Dendritic cell treated with granulocyte-macrophage colony-stimulating factor and Interleukin-4, amounts not matched to agents 40 ng/mL and 50 ng/mL, for 4 days (primary cell): ENCODE measurements at regions not wholly inside any gene's neighbourhood (a gene's known extent, or its start where the extent isn't known, plus 50 kb on each side); places are given as distances from the start of the nearest gene placed in this dataset.

Experiments used
- H3K27ac Mint-ChIP-seq: one replicate; pipeline ENCODE4 v1.8.0; 2022; ENCODE audit warnings: mild to moderate bottlenecking, mixed read lengths
- H3K27me3 Mint-ChIP-seq: one replicate; pipeline ENCODE4 v1.8.0; 2022; ENCODE audit warnings: mild to moderate bottlenecking, mixed read lengths
- H3K36me3 Mint-ChIP-seq: one replicate; pipeline ENCODE4 v1.8.0; 2022; ENCODE audit warnings: low read depth, mixed read lengths
- H3K4me1 Mint-ChIP-seq: one replicate; pipeline ENCODE4 v1.8.0; 2022; ENCODE audit warnings: low read depth, mixed read lengths
- H3K4me3 Mint-ChIP-seq: one replicate; pipeline ENCODE4 v1.8.0; 2022; ENCODE audit warnings: mild to moderate bottlenecking, moderate library complexity, mixed read lengths
- H3K9me3 Mint-ChIP-seq: one replicate; pipeline ENCODE4 v1.8.0; 2022; ENCODE audit warnings: mixed read lengths
- intact Hi-C: fragments of 100-400 bp; cut with micrococcal nuclease; formaldehyde crosslinking; loops from one replicate; pipeline ENCODE4 v1.15.0; 2022

DNA sequence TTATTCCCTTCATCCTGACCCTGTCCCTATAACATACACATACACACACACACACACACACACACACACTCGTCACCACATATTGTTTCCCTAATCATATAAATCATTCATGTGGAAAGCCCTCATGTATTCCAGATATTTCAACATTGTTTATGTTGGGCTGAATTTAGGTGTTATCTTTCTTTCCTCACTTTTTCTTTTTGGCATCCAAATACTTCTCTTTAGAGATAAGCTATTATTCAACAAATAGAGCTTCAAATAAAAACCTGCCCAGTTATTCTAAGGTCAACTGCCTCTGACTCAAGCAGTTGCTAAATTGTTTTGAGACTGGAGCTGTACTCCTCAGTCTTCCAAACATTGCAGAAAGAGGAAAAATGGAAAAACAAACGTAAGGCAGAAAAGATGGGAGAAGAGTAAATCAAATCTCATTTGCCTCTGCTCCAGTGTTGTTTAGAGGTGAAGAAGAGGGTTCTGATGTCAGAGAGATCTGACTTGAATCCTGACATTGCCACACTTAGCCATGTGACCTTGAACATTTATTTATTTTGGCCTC, 215.7 kb downstream of the GAS1 start:
- peaks cover 9% of the 10 kb centered on the region for H3K9me3 Mint-ChIP-seq
- H3K27ac Mint-ChIP-seq, result no peak overlapping the region
- no peak overlapping the region for H3K4me3 Mint-ChIP-seq
- no peaks in the 10 kb centered on the region for H3K36me3 Mint-ChIP-seq
- H3K4me1 Mint-ChIP-seq, result no peaks in the 10 kb centered on the region
- intact Hi-C loops, result no loop called here
- H3K27me3 Mint-ChIP-seq, result peaks cover 7% of the 10 kb centered on the region

DNA sequence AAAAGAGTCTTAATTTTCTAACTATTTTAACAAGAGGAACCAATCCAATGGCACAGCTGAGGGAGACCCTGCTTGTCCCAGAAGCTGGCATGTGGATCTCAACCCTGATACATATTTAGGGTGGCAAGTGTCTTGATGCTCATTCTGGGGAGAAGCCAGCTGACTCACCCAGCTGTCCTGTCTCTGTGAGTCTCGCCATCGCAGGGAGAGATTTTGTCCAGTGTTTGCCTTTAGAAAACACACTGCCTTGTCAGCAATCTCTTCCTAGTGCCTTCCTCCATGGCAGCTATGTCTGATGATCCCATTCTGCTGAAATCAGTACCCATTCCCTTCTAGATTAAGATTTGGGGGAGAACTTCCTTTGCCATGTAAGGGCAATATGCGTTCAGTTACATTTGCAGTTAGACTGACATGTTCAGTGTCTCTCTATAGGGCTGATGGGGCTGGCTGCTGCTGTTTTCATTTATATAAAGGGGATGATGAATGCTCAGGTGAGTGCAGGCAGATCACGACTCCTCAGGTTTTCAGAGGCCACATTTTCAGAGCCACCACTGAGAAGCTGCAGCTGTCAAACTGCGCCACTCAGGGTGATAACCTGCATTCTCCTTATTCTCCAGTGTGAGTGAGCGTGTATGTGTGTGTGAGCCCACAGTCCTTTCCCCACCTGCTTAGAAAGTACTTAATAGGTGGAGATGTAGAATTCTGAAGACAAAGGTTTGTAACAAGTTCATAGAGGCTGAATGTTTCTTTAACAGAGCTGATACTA, 217.0 kb downstream of the GAS1 start:
- intact Hi-C loops, result no loop called here
- H3K4me1 Mint-ChIP-seq, result no peaks in the 10 kb centered on the region
- peaks cover 7% of the 10 kb centered on the region for H3K27me3 Mint-ChIP-seq
- H3K4me3 Mint-ChIP-seq, result no peak overlapping the region
- H3K27ac Mint-ChIP-seq, result no peak overlapping the region
- peaks cover 9% of the 10 kb centered on the region for H3K9me3 Mint-ChIP-seq
- no peaks in the 10 kb centered on the region for H3K36me3 Mint-ChIP-seq

DNA sequence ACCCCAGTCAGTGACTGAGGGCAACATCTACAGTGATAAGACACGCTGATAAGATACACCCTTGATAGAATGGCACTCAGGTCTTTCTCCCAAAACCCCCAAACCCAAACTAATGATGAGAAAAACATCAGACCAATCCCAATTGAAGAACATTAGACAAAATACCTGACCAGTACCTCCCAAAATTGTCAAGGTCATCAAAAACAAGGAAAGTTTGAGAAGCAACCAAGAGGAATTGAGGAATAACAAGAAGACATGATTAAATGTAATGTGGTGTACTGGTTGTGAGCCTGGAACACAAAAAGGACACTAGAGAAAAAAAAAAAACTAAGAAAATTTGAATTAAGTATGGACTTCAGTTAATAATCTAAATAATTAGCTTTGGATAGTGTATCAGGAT, 222.8 kb downstream of the GAS1 start:
- Mint-ChIP-seq H3K9me3 (peaks cover 9% of the 10 kb centered on the region), H3K27me3 (peaks cover 7% of the 10 kb centered on the region)

DNA sequence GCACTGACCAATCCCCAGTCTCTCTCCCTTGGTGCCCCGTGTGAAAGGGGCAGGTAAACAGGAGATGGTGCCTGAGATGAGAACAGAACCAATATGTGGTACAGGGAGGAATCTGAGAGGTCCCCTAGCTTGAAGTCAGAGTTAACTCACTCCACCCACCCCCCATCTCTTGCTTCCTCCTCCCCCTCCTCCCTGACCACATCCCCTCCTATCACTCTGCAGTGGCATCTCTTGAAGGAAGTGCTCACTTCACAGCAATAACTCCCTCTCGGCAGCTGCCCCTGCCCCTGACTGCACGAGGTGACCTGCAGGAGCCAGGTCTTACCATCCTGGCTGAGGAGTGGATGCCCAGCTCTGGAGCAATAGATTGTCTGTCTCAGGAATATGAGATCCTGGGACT, 224.0 kb downstream of the GAS1 start:
- peaks cover 6% of the 10 kb centered on the region for H3K27me3 Mint-ChIP-seq
- H3K4me1 Mint-ChIP-seq, result peaks cover 6% of the 10 kb centered on the region

More for the DNA sequence above, 222.8 kb downstream of the GAS1 start:
- intact Hi-C loops, result no loop called here
- H3K36me3 Mint-ChIP-seq, result no peaks in the 10 kb centered on the region
- H3K4me1 Mint-ChIP-seq, result peaks cover 6% of the 10 kb centered on the region
- H3K4me3 Mint-ChIP-seq, result no peak overlapping the region
- H3K27ac Mint-ChIP-seq, result no peak overlapping the region

DNA sequence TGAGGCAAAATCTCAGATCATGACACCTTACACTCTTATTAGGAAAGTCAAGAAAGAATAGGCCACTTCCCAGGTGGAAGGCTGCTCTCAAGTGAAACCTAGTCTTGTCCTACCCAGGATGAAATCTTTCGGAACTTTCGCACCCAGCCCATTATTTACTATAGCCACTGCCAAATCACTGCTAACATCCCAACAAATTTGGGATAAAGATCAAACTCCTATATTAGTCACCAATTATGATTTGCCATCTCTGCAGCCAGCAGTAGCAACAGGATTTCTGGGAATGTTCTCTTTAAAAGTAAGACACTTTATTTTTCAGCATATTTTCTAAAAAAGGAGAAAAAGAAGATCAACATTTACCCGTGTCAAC, 224.6 kb downstream of the GAS1 start:
- Mint-ChIP-seq H3K36me3 (no peaks in the 10 kb centered on the region), H3K4me3 (no peak overlapping the region), H3K4me1 (peaks cover 6% of the 10 kb centered on the region), H3K27me3 (peaks cover 6% of the 10 kb centered on the region), H3K9me3 (peaks cover 4% of the 10 kb centered on the region), H3K27ac (no peak overlapping the region)
- intact Hi-C loops, result no loop called here

More for the DNA sequence above, 224.0 kb downstream of the GAS1 start:
- H3K36me3 Mint-ChIP-seq, result no peaks in the 10 kb centered on the region
- H3K9me3 Mint-ChIP-seq, result peaks cover 9% of the 10 kb centered on the region
- H3K27ac Mint-ChIP-seq, result no peak overlapping the region
- H3K4me3 Mint-ChIP-seq, result no peak overlapping the region
- intact Hi-C loops, result no loop called here

DNA sequence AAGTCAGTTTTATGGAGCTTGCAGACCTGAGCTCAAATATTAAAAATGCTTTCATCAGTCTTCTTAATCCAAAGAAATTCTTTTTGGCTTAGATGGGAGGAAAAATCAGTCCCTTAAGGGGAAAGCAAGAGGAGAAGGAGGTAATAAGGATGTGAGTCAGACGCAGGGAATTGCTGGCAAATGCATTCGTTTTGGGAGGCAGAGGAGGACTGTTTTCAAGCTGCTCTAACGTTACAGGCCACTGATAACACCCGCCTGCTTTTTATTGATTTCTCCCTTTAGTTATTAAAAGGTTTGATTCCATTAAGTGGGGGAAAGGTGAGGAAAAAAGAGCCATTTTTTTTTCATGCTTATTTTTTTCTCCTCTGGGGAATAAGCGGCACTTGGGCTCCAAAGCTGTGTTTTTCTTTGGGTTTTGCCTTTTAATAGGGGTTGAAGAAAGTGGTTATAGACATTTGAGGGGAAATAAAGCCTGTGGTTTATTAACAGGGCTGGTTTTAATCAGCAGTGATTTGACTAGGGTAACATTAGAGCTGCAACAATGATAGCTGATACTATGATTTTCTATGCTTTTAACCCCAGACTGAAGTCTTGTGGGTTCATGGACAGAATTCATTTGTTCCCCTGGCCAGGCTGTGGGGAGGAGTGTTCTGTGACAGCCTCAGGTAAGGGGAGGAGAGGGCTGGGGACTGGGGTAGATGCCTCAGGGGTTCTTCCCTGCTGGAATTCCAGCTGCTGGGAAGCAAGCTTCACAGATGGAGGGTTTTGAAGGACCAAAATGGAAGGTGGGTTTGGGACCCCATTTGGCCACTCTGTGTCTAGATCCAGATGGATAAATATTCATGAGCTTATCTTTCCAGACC, 225.2 kb downstream of the GAS1 start:
- intact Hi-C loops, result no loop called here
- H3K4me1 Mint-ChIP-seq, result peaks cover 6% of the 10 kb centered on the region
- no peak overlapping the region for H3K4me3 Mint-ChIP-seq
- H3K9me3 Mint-ChIP-seq, result no peaks in the 10 kb centered on the region
- no peaks in the 10 kb centered on the region for H3K36me3 Mint-ChIP-seq
- no peak overlapping the region for H3K27ac Mint-ChIP-seq
- H3K27me3 Mint-ChIP-seq, result peaks cover 9% of the 10 kb centered on the region

DNA sequence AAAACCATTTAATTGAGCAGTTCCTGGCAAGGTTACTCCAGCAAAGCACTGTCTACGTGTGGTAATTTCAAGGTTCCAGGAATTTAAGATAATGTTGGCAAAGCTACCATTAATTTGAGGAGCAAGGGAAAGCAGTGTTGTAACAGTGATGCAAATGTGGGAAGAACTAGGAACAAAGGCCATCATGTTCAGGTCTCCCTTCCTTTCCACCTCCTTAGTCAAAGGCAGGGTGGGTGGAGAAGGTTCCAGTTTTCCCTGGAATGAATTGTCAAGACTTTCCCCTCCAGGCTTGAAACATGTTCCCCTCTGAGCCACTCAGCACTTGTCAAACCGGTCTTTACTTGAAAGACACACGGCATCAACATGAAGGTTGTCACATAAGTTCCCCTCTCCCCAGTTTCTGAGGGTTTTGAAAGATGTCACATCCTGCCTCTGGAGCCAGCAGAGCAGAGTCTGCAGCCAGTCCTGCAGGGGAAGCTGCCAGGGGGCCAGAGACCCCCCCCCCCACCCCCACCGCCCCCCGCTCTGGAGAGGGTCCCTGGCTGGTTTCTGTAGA, 226.0 kb downstream of the GAS1 start:
- Mint-ChIP-seq H3K9me3 (no peaks in the 10 kb centered on the region), H3K27me3 (peaks cover 9% of the 10 kb centered on the region), H3K27ac (no peak overlapping the region), H3K4me3 (no peak overlapping the region), H3K4me1 (peaks cover 6% of the 10 kb centered on the region), H3K36me3 (no peaks in the 10 kb centered on the region)
- intact Hi-C loops, result no loop called here

DNA sequence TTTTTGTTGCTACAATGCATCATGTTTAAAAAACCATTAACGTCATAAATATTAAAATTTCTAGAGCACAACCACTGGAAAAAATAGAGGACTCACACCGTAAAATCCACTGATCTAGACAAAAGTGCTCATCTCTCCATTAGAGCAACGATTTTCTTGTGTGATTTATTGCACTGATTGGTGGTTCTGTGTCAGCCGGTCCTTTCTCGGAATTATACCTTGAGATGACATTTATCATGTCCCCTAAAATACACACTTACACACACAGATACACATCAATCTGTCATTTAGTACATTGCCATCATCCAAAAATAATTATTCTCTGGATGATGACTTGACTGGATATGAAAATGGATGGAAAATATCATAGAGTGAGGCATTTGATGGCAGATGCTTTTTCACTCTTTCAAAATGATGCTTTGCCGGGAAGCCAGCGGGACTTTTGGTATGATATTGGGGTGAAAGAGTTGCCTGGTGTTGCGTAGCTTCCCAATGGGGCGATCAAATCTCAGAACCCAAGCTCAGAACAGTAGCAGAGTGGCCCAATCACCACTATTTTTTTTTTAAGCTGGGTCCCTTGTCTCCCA, 226.6 kb downstream of the GAS1 start:
- Mint-ChIP-seq H3K4me3 (no peak overlapping the region), H3K36me3 (no peaks in the 10 kb centered on the region), H3K4me1 (peaks cover 6% of the 10 kb centered on the region), H3K27me3 (peaks cover 9% of the 10 kb centered on the region), H3K9me3 (no peaks in the 10 kb centered on the region), H3K27ac (no peak overlapping the region)
- intact Hi-C loops, result no loop called here

DNA sequence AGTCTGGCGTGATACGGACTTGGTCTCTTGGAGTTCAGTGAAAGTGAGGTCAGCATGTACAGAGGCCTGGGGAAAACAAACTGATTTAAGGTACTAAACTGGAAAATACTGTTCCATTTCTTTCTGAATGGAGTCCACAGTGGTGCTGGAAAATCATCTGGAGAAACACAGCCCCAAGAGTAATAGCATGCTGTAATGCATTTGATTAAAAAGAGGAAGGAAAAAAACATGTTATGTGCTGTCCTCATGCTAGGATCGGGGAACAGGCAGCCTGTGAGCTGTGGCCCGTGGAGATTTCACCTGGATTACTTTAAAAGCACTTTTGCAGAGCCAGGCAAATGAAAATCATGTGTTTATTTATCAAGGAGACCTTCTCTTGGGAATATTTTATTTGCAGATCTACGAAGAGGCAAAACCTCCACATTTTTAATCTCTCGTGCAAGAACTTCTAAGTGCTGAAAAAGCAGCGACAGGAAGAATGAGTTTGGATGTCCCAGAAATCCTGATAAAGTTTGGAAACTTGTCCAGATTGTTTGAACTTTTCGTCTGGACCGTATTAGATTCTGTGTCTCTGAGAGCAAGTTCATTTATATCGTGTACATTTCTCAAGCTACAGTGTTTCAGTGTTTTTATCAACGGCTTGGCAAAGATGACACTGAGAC, 228.8 kb downstream of the GAS1 start:
- H3K4me3 Mint-ChIP-seq, result no peak overlapping the region
- no peaks in the 10 kb centered on the region for H3K36me3 Mint-ChIP-seq
- intact Hi-C loops, result no loop called here
- H3K27me3 Mint-ChIP-seq, result peaks cover 9% of the 10 kb centered on the region
- H3K4me1 Mint-ChIP-seq, result peaks cover 4% of the 10 kb centered on the region
- no peak overlapping the region for H3K27ac Mint-ChIP-seq
- H3K9me3 Mint-ChIP-seq, result no peaks in the 10 kb centered on the region

DNA sequence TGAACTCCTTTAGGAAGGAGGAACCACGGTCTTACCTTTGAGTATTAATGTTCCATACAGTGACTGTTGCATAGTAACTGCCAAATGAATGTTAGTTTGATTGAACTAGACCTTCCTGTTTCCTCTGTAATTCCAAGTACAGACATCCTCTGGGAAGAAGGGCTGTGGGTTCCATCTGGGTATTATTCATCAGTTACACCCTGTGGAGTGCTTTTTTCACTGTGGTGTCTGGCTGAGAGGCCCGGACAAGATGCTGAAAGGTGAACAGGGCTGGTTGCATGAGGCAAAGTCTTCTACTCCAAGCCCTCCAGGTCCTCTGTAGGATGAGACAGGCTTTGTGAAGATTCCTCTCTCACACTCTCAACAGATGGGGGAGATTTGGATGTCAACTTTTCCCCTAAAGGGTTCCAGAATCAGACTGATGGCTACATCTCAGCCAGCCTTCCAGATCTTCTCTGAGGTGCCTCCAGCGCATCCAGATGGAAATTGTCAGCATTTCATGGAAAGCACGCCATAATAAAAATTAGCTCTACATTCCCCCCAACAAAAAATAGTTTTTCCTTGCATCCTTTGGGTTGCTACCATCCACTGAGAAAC, 230.9 kb downstream of the GAS1 start:
- H3K27ac Mint-ChIP-seq, result no peak overlapping the region
- intact Hi-C loops, result no loop called here
- H3K4me1 Mint-ChIP-seq, result no peaks in the 10 kb centered on the region
- H3K36me3 Mint-ChIP-seq, result no peaks in the 10 kb centered on the region
- H3K27me3 Mint-ChIP-seq, result peaks cover 3% of the 10 kb centered on the region
- no peak overlapping the region for H3K4me3 Mint-ChIP-seq
- no peaks in the 10 kb centered on the region for H3K9me3 Mint-ChIP-seq

DNA sequence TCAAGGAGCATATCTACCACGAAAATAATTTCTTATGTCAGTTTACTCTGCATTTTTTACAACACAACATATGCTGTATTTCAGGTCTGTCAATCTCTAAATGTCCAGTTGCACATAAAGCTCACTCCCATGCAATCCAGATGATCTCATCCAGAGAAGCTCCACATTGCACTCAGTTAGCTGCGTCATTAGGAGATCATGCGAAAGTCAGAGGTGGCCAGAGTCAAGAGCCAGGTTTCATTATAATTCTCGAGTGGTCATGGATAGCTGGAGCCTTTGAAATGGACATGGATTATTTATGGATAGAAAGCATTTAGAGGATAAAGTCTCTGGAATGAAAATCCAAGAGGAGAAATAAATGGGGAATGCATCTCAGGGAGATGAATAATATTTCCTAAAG, 232.3 kb downstream of the GAS1 start:
- Mint-ChIP-seq H3K9me3 (no peaks in the 10 kb centered on the region), H3K4me1 (no peaks in the 10 kb centered on the region), H3K4me3 (no peak overlapping the region), H3K27me3 (peaks cover 3% of the 10 kb centered on the region), H3K27ac (no peak overlapping the region), H3K36me3 (no peaks in the 10 kb centered on the region)
- intact Hi-C loops, result no loop called here

DNA sequence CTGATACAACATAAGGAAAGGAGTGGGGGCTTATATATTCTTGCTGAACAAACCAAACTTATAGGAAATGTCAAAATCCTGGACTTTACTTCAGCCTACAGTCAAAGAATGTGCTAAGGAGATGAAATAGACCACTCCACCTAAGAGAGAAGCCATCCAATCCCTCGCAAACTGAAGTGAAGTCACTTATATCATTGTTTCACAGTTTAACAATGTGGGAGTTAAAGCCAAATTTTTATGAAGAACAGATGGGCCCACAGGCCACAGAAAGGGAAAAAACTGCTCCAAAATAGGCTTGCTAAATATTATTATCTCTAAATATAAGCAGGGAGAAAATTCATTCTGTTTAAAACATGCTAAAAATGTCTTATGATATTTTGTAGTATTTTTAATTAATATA, 233.3 kb downstream of the GAS1 start:
- H3K27me3 Mint-ChIP-seq, result peaks cover 4% of the 10 kb centered on the region
- no peak overlapping the region for H3K4me3 Mint-ChIP-seq
- no peaks in the 10 kb centered on the region for H3K4me1 Mint-ChIP-seq
- no peaks in the 10 kb centered on the region for H3K36me3 Mint-ChIP-seq
- no peak overlapping the region for H3K27ac Mint-ChIP-seq
- no peaks in the 10 kb centered on the region for H3K9me3 Mint-ChIP-seq
- intact Hi-C loops, result no loop called here

DNA sequence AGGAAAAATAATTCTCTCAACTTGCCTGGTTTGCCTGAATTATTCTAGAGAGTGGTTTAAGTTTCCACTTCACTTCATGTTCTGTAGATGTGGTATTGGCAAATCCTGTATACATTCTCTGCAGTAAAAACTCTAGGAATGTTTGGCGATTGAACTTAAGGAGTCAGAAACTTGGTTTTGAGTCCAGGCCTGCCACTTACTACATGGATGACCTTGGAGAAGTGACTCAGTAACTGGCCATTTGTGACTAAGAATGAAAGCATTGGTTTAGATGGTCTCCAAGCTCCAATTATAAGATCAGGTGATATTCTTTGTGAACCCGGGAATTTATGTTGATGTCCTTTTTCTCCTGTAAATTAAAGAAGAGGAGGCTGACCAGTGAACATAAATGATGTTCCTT, 233.8 kb downstream of the GAS1 start:
- Mint-ChIP-seq H3K27me3 (peaks cover 6% of the 10 kb centered on the region), H3K36me3 (no peaks in the 10 kb centered on the region), H3K9me3 (no peaks in the 10 kb centered on the region), H3K4me1 (no peaks in the 10 kb centered on the region), H3K27ac (no peak overlapping the region), H3K4me3 (no peak overlapping the region)
- intact Hi-C loops, result no loop called here
